A549 (cell line): ENCODE measurements at regions not wholly inside any gene's neighbourhood (a gene's known extent, or its start where the extent isn't known, plus 50 kb on each side); places are given as distances from the start of the nearest gene placed in this dataset.

Experiments
- ATAC-seq, 2 experiments: fragments of 200-7000 bp in 1 of 2; fragments of >200 bp in 1 of 2; cut with Nextera tagmentation in 1 of 2; cut with Tn5 transposase in 1 of 2; 3 replicates each; pipeline versions ENCODE4 v1.8.0 to v1.9.1; 2018 to 2020; ENCODE audit warnings: mild to moderate bottlenecking in 1 of 2, moderate library complexity in 1 of 2
- CTCF ChIA-PET: fragments of 300-600 bp; sonication (Branson Sonifier 250); formaldehyde crosslinking; extraction: SDS; loops from one replicate; lab custom pipeline; 2021; ENCODE audit warnings: antibody characterized with exemption, inconsistent platforms; lab: Yijun Ruan, JAX
- POLR2A ChIA-PET: fragments of 350-600 bp; formaldehyde crosslinking; extraction: SDS; loops from one replicate; lab custom pipeline; 2021; ENCODE audit warnings: antibody characterized with exemption, inconsistent platforms; lab: Yijun Ruan, JAX
- DNase-seq, 2 experiments: peaks; one replicate each; pipeline versions ENCODE4 v3.0.0 to v3.0.0-alpha.2; 2011 to 2016; ENCODE audit warnings: low read depth in 1 of 2, low spot score in 1 of 2
- FAIRE-seq: peaks from 2 replicates; lab custom pipeline; 2011; peaks lifted over from hg19 to GRCh38; lab: Jason Lieb, UNC
- H3K27ac ChIP-seq, 2 experiments: fragments of >200 bp; sonication (Bioruptor Twin); formaldehyde crosslinking; 3 replicates each; pipeline ENCODE4 v1.5.1; 2016 to 2017
- H3K4me1 ChIP-seq: fragments of >200 bp; sonication (Bioruptor Twin); formaldehyde crosslinking; 3 replicates; pipeline ENCODE4 v1.6.1; 2016
- H3K4me2 ChIP-seq: fragments of >200 bp; sonication (Bioruptor Twin); formaldehyde crosslinking; 3 replicates; pipeline ENCODE4 v1.6.1; 2016
- H3K4me3 ChIP-seq: fragments of >200 bp; sonication (Bioruptor Twin); formaldehyde crosslinking; 3 replicates; pipeline ENCODE4 v1.5.1; 2016
- H3K9me3 ChIP-seq: fragments of >200 bp; sonication (Bioruptor Twin); formaldehyde crosslinking; 3 replicates; pipeline ENCODE4 v1.6.1; 2016
- CEBPB ChIP-seq, 2 experiments: fragments of >200 bp in 1 of 2; sonication (Bioruptor Twin) in 1 of 2; formaldehyde crosslinking in 1 of 2; IDR thresholded peaks; 2 replicates each; pipeline ENCODE4 v1.6.1; 2012 to 2016
- EP300 ChIP-seq, 2 experiments: fragments of >200 bp; sonication (Bioruptor Twin); formaldehyde crosslinking; IDR thresholded peaks; 2 replicates in 1 of 2; 3 replicates in 1 of 2; pipeline ENCODE4 v1.6.1; 2016 to 2017
- FOSL2 ChIP-seq, 2 experiments: fragments of 450-650 bp in 1 of 2; fragments of >200 bp in 1 of 2; sonication (Bioruptor Twin) in 1 of 2; formaldehyde crosslinking; IDR thresholded peaks; 2 replicates each; pipeline versions ENCODE4 v1.5.0 to v1.6.1; 2016 to 2020; ENCODE audit warnings: mild to moderate bottlenecking in 1 of 2, moderate library complexity in 1 of 2
- GATA3 ChIP-seq: IDR thresholded peaks from 2 replicates; pipeline ENCODE4 v1.6.1; 2012; ENCODE audit warnings: borderline replicate concordance
- HEYL ChIP-seq: fragments of 250-450 bp; sonication (Bioruptor Pico); IDR thresholded peaks from 2 replicates; pipeline ENCODE4 v1.8.0; 2021; ENCODE audit warnings: mild to moderate bottlenecking, moderate library complexity
- JUN ChIP-seq, 2 experiments: fragments of >200 bp; sonication (Bioruptor Twin); formaldehyde crosslinking; IDR thresholded peaks; 2 replicates in 1 of 2; 3 replicates in 1 of 2; pipeline ENCODE4 v1.6.1; 2016 to 2017
- JUNB ChIP-seq: fragments of >200 bp; sonication (Bioruptor Twin); formaldehyde crosslinking; IDR thresholded peaks from 2 replicates; pipeline ENCODE4 v1.6.1; 2016
- MAFK ChIP-seq: fragments of 450-650 bp; IDR thresholded peaks from 2 replicates; pipeline ENCODE4 v1.6.1; 2014; ENCODE audit not compliant: partially characterized antibody
- REST ChIP-seq: fragments of 200-600 bp; sonication (generic); IDR thresholded peaks from 2 replicates; pipeline ENCODE4 v1.6.1; 2016; ENCODE audit warnings: antibody characterized with exemption, mild to moderate bottlenecking, moderate library complexity
- RNF2 ChIP-seq: fragments of 200-600 bp; sonication (generic); IDR thresholded peaks from 2 replicates; pipeline ENCODE4 v1.6.1; 2016; ENCODE audit warnings: low read depth, mild to moderate bottlenecking, antibody characterized with exemption, moderate library complexity, borderline replicate concordance
- SMC3 ChIP-seq: fragments of >200 bp; sonication (Bioruptor Twin); formaldehyde crosslinking; IDR thresholded peaks from 3 replicates; pipeline ENCODE4 v1.6.1; 2018; ENCODE audit warnings: inconsistent platforms
- TFCP2L1 ChIP-seq: fragments of 250-450 bp; sonication (Bioruptor Pico); IDR thresholded peaks from 2 replicates; pipeline ENCODE4 v1.5.0; 2021; ENCODE audit warnings: mild to moderate bottlenecking
- WGBS: methylation state at CpG from one replicate; pipeline ENCODE4 v1.1.6; 2017; ENCODE audit errors: missing lambda C conversion rate; 5-methylcytosine and 5-hydroxymethylcytosine counted together
- TF ChIP-seq, protein P1 (sequence below): IDR thresholded peaks from 2 replicates; pipeline ENCODE4 v1.6.1; 2012; ENCODE audit warnings: low read depth, borderline replicate concordance
- TF ChIP-seq, protein P2 (sequence below): fragments of >200 bp; sonication (Bioruptor Twin); formaldehyde crosslinking; IDR thresholded peaks from 2 replicates; pipeline ENCODE4 v1.6.1; 2016
- TF ChIP-seq, protein P3 (sequence below): fragments of >200 bp; sonication (Bioruptor Twin); formaldehyde crosslinking; IDR thresholded peaks from 3 replicates; pipeline ENCODE4 v1.6.1; 2016
- TF ChIP-seq, protein P4 (sequence below): fragments of 150-350 bp; IDR thresholded peaks from 2 replicates; pipeline ENCODE4 v1.6.1; 2014; ENCODE audit warnings: low read depth, mild to moderate bottlenecking, low read length

- H3K4me2 ChIP-seq = peak overlapping the region; percentile 63
- H3K4me1 ChIP-seq = peaks cover 24% of the 10 kb centered on the region
- H3K27ac ChIP-seq = peak overlapping the region; percentile 80 to 84
- CTCF ChIA-PET = interaction anchor here (0.6 to 0.8 kb wide), 2 partner anchors 32 to 123 kb away, joined by 3 read pairs; no protein-coding TSS in a partner anchor
- FAIRE-seq = no peak
- TF ChIP-seq, protein P1, sequence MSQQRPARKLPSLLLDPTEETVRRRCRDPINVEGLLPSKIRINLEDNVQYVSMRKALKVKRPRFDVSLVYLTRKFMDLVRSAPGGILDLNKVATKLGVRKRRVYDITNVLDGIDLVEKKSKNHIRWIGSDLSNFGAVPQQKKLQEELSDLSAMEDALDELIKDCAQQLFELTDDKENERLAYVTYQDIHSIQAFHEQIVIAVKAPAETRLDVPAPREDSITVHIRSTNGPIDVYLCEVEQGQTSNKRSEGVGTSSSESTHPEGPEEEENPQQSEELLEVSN = no peak
- TF ChIP-seq TFCP2L1 (no peak), REST (peak; percentile 34; the same call in 1 of the 2 replicates), JUN (IDR thresholded peaks at IDR 0.05) (peak; percentile 35 to 38; a peak in 2 of 5 replicates), SMC3 (no peak), FOSL2 (IDR thresholded peaks at IDR 0.05) (peak; percentile 88), FOSL2 (CRISPR knock-in tag; IDR thresholded peaks at IDR 0.05) (peak; percentile 92), CEBPB (IDR thresholded peaks at IDR 0.05) (peak; percentile 16 to 21; a peak in 1 of 4 replicates), HEYL (CRISPR knock-in tag) (no peak), EP300 (IDR thresholded peaks at IDR 0.05) (peak; percentile 38 to 49; a peak in 2 of 5 replicates), JUNB (peak; percentile 84), GATA3 (peak; percentile 11; the same call in 1 of the 2 replicates), RNF2 (no peak)
- TF ChIP-seq, protein P2, sequence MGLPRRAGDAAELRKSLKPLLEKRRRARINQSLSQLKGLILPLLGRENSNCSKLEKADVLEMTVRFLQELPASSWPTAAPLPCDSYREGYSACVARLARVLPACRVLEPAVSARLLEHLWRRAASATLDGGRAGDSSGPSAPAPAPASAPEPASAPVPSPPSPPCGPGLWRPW = no peak
- TF ChIP-seq, protein P3, sequence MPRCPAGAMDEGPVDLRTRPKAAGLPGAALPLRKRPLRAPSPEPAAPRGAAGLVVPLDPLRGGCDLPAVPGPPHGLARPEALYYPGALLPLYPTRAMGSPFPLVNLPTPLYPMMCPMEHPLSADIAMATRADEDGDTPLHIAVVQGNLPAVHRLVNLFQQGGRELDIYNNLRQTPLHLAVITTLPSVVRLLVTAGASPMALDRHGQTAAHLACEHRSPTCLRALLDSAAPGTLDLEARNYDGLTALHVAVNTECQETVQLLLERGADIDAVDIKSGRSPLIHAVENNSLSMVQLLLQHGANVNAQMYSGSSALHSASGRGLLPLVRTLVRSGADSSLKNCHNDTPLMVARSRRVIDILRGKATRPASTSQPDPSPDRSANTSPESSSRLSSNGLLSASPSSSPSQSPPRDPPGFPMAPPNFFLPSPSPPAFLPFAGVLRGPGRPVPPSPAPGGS = 0 out of 3 replicates have a peak, but pooled peaks have one; percentile 30
- TF ChIP-seq, protein P4, sequence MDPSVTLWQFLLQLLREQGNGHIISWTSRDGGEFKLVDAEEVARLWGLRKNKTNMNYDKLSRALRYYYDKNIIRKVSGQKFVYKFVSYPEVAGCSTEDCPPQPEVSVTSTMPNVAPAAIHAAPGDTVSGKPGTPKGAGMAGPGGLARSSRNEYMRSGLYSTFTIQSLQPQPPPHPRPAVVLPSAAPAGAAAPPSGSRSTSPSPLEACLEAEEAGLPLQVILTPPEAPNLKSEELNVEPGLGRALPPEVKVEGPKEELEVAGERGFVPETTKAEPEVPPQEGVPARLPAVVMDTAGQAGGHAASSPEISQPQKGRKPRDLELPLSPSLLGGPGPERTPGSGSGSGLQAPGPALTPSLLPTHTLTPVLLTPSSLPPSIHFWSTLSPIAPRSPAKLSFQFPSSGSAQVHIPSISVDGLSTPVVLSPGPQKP = no peak
- TF ChIP-seq, all 56 proteins: peak for 8
- DNase-seq = peak; percentile 36 to 69
- WGBS = 9% methylated on average over 2 of the region's 2 CpGs
- no peaks in the 10 kb centered on the region for H3K9me3 ChIP-seq
- POLR2A ChIA-PET = interaction anchor here (1.5 to 2.4 kb wide), 2 partner anchors 83 to 109 kb away, joined by 5 to 18 read pairs; partner anchors contain the start of gene FNDC3A
- peak; percentile 96 to 97 for ATAC-seq
- H3K4me3 ChIP-seq = no peak overlapping the region
These were observed 83.5 kb upstream of the FNDC3A start for GRCh38 chr13:48892053-48892687.

DNA sequence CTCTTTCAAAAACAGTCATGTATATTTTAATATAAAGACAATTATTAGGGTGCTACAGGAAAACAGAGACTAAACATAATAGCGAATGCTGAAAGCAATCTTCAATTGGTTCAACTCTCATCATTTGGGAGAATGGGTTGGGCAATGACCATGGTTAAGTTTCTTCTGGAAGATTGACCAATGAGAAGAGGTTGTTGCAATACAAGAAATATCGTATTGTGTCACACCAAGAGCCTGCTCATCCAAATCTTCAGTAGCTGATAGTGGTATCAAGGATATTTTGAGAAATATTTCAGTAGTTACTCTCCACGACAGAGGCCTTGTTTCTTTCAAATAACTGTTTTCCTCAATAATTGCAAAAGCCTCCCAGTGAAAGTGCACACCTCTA, 83.0 kb upstream of the FNDC3A start:
- WGBS = 65% methylated on average over 3 of the region's 3 CpGs
- ChIA-PET CTCF (interaction anchor here (0.6 kb wide), 1 partner anchor 124 kb away, joined by 3 read pairs; no protein-coding TSS in a partner anchor), POLR2A (interaction anchor here (2.4 kb wide), 1 partner anchor 83 kb away, joined by 18 read pairs; the partner anchor contains the start of gene FNDC3A)
- peaks cover 24% of the 10 kb centered on the region for H3K4me1 ChIP-seq
- TF ChIP-seq CEBPB (IDR thresholded peaks at IDR 0.05) (peak in 1 of 2 experiments; percentile 38; a peak in 1 of 4 replicates), MAFK (no peak)
- peak overlapping the region; percentile 50 for H3K4me2 ChIP-seq
- no peak overlapping the region for H3K4me3 ChIP-seq
- DNase-seq (peak in 1 of 2 experiments; percentile 4), ATAC-seq (peak in 1 of 2 experiments; percentile 42; a peak in 3 of 6 replicates), FAIRE-seq (no peak)
- peak overlapping the region; percentile 69 to 84 for H3K27ac ChIP-seq
- H3K9me3 ChIP-seq = no peaks in the 10 kb centered on the region
